Fibroblast of peridontal ligament (primary cell): ENCODE measurements at regions not wholly inside any gene's neighbourhood (a gene's known extent, or its start where the extent isn't known, plus 50 kb on each side); places are given as distances from the start of the nearest gene placed in this dataset.

Experiments
- DNase-seq: peaks from one replicate; pipeline ENCODE4 v3.0.0-alpha.2; 2010; ENCODE audit errors: extremely low read depth

DNA sequence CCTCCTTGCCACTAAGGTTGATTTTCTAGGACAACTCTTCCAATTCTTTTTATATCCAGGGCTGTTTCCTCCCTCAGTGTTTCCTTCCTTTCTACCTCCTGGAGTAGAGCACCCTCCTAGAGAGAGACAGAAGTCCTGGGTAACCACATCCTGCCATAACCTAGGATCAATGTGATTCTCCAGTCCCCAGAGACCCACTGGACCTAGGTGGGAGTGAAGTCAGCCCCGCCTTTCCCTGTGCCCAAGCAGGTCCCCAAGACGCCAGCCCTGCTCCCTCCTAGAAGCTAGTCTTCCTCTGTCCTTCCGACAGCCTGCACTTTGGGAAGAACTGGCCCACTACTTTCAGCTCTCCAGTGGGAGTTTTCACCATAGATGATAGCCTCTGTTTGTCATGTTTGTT is 166.8 kb upstream of the PLEKHG7 start:
- no peak for DNase-seq

DNA sequence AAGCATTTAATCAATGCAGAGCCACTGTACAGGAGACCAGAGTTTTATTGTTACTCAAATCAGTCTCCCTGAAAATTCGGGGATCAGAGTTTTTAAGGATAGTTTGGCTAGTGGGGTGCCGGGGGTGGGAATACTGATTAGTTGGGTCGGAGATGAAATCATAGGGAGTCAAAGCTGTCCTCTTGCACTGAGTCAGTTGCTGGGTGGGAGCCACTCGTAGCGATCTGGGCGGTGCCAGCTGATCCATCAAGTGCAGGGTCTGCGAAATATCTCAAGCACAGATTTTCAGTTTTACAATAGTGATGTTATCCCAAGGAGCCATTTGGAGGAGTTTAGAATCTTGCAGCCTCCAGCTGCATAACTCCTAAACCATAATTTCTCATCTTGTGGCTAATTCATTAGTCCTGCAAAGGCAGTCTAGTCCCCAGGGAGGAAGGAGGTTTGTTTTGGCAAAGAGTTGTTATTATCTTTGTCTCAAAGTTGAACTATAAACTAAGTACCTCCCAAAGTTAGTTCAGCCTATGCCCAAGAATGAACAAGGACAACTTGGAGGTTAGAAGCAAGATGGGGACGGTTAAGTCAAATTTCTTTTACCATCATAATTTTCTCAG is 169.4 kb upstream of the PLEKHG7 start:
- DNase-seq, result peak; percentile 80

DNA sequence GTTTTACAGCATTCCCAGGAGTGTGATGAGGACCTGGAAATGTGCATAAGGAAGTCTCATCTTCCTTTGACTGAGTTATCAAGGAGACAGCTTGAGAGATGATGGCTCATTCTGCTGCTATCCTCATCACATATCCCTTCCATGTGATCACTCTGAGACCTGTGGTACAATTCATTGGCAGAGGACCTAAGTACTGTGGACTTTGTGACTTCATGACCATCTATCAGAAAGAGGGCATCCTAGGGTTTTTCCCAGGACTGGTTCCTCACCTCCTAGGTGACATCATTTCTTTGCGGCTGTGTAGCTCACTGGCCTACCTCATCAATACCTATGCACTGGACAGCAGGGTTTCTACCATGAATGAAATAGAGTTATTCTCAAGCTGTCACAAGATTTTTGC is 172.1 kb upstream of the PLEKHG7 start:
- DNase-seq, result no peak

DNA sequence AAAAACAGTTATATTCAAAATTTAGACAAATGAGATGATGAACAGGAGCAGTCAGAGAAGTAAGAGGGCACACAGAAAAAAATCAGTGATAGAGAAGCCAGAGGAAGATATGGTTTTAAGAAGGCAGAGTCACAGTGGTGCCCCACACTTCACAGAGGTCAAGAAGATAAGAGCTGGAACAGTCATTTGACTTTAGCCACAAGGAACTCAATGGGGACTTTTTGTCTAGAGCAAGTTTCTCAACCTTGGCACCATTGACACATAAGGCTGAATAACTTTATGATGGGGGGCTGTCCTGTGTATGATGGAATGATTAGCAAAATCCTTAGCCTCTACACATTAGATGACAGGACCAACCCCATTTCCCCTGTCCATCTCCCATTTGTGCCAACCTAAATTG is 172.8 kb upstream of the PLEKHG7 start:
- DNase-seq, result no peak

DNA sequence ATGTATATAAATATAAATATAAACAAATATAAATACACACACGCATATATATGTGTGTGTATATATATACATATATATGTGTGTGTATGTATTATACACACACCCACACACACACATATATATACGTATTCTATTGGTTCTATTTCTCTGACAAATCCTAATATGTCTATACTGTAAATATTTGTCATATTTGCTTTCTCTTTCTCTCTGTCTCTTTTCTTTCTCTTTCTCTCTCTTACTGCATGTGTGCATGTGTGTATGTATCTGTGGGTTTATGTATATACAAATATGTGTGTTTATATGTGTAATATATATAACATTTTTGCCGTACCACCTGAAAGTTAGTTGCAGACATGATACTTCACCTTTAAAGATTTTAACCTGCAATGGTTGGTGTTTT is 174.2 kb upstream of the PLEKHG7 start:
- DNase-seq, result no peak

DNA sequence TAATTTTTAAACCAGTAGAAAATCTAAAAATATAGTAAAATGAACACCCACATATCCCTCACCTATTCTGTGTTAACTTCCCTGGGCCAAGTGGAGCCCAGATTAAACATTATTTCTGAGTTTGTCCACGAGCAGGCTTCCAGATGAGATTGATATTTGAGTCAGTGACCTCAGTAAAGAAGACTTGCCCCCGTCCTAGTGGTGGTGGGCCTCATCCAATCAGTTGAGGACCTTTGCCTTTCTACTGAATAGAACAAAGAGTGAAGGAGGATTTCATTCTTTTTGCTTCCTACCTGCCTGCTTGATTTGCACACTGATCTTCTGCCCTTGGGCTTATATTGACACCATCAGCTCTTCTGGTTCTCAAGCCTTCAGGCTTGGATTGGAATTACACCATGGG is 174.7 kb upstream of the PLEKHG7 start:
- DNase-seq, result no peak

DNA sequence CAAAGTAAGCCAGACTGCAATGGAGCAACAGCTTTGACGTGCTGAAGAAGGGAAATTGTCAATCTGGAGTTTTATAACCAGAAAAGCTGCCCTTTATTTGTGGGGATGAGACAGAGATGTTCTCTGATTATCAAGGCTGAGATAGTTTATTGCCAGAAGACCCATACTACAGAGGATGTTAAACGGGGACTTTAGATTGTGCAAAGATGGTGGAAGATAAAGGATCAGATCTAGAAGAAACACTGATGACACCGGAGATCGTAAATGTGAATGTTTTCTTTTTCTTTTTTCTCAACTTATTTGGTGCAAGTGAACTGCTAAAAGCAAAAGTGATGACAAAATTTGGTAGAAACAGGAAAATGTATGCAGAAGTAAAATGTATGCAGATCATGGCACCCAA is 178.3 kb upstream of the PLEKHG7 start:
- no peak for DNase-seq

DNA sequence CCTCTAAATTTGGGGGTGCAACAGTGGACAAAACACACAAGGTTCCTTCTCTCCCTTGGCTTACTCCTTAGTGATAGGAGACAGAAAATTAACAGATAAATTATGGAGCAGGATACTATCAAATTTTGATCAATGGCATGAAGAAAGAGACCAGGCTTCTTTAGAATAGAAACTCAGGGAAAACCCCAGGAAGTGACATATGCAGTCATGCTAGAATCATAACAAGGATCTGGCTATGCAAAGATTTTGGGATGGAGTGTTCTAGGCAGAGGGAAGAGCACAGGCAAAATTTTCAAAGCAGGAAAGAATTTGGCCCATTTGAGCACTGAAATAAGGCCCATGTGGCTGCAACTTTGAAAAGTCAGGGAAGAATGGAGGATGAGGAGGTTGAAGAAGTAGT is 182.3 kb upstream of the PLEKHG7 start:
- DNase-seq, result no peak

DNA sequence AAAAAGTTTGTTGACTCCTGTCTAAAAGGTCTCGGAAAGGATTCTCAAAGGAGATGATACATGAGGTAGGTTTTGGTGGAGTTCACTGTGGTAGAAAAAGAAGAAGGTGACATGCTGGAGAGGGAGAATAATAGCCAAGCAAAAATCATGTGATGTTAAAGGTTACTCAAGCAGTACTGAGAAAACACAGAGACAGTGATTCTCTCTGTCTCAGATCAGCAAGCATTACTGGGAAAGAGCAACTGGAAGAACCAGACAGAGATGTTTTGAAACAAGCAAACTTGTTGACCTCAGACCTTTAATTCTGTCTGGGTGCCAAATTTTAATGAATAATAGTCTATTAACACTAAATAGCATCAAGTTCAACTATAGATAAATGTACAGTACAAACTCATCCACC is 183.5 kb upstream of the PLEKHG7 start:
- no peak for DNase-seq

DNA sequence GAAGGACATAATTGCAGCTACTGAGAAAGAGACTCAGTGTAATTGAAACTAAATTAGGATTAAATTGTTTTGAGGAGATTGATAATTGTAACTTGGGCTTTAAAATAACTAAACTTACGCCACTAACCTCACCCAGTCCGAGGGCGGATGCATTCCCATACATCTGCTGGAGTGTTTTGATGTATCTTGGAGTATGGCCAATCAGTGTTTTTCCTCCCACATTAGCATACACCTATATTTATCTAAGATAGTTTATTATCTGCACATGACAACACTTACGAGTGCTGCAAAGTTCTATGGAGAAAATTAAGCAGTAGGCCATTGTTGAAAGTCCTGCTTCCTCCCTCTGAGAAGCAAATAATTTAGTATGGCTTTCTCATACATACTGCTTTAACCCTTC is 184.7 kb upstream of the PLEKHG7 start:
- no peak for DNase-seq

DNA sequence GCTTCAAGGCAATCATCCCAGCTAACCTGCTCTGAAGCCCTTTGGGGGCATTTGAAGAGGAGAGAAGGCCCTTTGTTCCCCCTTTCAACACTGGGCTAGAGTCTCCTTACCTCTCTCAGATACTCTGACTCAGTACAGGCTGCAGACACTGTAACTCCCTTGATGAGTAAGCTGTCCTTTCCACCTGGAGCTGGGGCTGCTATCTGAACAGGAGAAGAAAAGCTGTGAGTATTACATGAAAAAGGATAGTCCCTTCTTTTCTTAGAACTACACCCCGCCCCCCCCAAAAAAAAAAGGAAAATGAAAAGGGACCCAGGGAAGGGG is 186.6 kb upstream of the PLEKHG7 start:
- DNase-seq, result no peak

DNA sequence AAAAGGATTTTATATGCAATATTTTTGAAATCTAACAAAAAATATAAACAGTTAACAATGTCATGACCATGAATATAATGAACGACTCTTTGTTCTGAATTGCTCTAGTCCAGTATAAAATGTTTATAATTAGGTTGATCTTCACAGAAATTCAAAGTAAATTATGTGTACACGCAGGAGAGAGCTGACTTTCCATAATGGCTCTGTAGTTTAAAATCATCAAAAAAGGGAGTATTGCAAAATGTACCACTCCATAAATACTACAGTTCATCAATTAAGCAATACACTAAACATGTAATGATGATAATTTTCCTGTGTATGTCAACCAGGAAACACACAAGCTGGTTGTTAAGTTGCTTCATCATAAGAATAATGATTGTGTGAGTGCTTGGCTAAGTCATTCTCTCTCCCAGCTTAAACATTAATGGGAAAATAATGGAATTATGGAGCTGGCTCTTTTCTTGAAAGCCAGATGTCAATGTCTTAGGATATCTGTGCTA is 189.5 kb upstream of the PLEKHG7 start:
- no peak for DNase-seq

DNA sequence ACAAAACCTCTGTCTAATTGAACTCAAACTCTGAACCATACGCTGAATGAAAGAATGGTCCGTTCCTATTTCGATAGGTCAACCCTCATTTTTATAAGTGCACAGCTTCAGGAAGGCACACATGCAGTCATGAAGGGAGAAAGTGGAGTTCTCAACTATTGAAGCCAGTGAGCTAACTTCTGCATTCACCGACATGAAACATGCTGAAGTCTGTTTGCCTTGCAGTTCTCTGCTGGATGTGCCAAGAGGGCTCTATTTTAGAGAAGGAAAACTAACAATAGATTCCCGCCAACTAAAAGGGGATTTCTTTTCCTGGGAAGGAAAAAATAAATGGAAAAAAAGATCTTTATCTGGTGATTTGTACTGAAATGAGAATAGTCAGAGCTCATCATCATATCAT is 191.0 kb upstream of the PLEKHG7 start:
- DNase-seq, result no peak

DNA sequence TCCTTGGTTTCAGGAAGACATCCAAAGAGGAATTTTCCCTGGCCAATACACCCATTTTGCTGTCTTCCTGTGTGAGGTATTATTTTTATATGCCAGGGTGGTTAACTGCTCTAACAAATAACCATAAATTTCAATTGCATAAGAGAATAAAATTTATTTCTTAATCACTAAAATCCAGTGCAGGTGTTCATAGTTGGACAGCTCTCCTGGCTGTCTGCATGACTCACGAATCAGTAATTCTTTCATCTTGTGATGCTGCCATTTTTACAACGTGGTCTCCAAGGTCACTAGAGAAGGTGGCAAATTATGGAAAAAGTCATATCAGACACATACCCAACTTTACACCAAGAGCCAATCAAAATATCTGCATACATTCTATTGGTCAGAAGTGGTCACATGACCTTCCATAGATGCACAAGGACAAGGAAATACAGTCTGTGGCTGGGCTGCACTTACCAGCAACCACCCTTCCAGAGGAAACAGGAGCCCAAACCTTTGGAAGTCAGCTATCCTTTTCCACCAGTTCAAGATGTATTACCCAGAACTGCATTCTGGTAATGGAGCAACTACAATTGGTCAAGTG is 193.5 kb upstream of the PLEKHG7 start:
- DNase-seq, result no peak

DNA sequence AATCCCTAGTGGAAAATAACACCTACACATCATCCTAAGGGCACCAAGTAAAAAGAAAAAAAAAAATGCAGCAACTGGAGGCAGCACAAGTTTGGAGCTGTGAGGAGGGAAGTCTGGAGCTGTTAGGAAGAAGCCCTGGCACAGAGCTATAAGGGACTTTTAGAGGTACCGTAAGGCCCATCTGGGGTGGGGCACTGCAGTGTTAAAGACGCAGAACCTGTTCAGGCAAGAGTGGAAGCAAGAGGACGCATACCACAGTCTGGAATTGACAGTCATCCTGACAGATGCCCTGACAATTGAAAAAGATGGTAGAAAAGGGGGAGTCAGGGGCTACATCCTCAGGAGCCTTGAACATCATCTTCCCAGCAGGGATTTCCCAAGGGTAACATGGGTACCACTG is 195.9 kb upstream of the PLEKHG7 start:
- DNase-seq, result no peak

DNA sequence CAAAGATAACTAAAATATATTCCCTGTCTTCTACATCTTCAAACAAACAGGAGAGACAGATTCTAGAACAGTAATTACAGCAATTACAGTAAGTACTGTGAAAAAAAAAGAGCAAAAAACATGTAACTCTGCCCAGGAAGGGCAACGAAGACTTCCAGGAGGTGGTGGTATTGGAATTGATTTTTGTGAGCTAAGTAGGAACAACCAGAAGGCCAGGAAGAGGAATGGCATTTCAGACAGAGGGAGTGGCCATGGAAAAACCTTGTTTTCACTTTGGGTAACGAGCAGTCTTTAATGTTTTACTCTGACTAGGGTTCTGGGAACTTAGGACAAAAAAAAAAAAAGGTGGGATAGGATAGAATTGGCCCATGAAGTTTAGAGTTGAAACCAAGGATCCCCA is 196.3 kb upstream of the PLEKHG7 start:
- peak; percentile 24 for DNase-seq

DNA sequence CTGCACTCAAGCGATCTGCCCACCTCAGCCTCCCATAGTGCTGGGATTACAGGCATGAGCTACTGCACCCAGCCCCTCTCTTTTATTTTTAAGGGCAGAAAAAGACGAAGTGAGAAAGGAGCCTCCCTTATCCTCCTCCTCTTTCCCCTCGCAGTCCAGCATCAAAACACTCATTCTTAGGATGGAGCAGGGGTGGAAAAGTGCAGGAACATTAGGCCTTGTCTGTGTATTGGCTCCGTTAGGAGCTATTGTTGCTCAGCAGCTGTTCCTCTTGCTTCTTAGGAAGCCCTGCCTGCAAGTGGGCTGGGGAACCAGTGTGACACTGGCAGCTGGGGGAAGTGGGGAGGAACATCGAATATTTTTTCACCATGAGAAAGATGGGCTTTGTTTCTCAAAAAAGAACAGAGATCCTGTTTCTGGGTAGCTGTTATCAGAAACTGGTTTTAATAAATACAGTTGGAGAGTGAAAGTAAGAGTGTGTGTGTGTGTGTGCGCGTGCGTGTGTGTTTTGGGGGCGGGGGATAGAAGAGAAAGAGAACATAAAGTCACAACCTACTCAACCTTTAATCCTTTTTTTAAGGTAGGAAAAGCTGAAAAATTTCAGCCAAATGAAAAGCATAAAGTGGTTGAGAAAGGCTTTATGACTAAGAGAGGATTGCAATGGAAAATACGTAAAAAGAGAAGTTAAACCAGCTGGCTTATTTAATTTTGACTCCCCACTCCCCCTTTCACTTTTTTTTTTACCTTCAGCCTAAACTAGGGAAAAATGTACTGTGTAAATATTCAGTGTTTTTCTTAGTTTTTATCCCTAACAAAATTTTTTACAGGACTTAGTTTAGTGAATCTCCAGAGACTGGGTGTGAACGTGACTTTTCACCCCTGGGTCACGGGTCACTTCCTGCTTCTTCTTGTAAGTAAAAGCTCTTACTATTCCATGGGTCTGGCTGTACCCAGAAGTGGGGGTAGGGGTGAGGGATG is 197.2 kb upstream of the PLEKHG7 start:
- DNase-seq, result peak; percentile 71

DNA sequence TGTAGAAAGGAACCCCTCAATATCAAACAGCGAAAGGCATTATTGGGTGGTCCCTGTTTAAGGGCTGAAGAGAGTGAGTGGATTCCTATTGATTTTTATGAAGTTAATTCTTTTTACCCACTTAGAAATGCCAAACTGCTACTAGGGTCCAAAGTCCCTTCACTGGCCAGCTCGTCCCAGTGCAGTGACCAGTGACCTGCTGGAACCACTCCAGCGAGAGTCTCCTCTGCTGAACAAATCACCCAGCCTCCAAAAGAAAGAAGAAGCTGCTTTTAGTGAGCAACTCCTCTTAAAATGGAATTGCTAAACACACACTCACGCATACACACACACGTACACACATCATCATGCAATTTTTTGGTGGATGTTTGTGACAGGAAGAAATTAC is 198.2 kb upstream of the PLEKHG7 start:
- no peak for DNase-seq

DNA sequence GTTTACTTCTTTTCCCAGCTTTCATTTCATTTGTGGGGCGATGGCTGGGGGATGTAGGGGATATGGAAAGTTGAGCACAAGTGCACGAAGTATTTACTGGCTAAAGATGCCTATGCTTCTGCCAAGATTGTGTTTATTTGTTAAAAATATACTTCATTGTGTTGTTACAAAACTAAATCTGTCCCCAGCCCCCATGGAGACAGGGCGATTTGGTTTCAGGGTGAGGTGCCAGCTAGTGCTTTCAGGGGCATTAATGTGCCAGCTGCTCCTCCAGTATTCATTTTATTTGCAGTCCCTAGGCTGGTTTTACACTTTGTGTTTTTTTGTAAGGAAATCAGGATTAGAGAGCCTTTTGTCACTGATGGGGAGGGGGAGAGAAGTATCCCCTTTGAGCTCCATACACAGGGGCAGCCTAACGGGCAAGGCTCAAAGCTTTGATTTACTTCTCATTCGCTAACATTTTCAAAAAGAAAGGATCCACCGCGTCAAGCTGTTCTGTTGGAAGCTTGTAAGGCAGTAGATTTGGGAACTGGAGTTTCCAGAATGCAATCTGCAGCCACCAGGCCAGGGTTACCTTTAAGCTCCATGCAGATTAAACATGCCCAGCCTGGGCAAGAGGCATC is 198.7 kb upstream of the PLEKHG7 start:
- no peak for DNase-seq

DNA sequence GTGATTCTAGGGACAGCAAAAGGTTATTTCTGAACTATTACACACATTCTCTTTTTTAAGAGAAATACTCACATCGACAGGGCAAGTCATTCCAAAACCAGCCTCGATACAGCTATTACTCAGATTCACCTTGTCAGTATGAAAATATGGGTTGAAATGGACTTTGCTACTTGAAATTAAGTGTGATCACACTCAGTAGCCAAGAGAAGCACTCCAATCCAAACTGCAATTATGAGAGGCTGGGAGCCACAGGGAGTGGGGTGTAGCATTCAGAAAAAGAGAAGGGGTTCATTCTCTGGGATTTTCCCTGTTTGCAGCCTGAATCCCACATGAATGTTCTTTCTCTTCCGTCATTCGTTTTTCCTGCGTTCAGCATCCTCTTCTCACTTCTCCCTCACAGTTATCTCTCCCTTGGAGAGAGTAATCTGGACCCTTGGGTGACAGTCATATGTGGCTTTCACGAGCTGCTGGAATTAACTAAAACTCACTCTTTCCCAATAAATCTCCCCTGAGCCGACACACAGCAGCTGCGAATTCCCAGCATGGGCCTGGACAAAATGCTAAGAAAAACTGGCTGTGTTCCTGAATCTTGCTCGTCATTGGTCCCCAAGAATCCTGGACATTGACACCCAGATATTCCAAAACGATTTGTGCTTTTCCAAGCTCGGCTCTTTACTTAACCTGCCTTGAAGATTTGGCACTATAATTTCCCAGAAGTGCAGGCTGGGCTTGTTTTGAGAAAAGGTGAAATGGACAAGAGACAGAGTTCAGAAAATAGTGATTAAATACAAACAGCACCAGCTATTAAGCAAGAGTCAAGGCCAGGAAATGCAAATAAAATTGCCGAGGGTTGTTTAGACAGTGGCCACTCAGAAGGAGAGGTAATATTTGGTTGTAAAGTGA is 199.5 kb upstream of the PLEKHG7 start:
- DNase-seq, result no peak

DNA sequence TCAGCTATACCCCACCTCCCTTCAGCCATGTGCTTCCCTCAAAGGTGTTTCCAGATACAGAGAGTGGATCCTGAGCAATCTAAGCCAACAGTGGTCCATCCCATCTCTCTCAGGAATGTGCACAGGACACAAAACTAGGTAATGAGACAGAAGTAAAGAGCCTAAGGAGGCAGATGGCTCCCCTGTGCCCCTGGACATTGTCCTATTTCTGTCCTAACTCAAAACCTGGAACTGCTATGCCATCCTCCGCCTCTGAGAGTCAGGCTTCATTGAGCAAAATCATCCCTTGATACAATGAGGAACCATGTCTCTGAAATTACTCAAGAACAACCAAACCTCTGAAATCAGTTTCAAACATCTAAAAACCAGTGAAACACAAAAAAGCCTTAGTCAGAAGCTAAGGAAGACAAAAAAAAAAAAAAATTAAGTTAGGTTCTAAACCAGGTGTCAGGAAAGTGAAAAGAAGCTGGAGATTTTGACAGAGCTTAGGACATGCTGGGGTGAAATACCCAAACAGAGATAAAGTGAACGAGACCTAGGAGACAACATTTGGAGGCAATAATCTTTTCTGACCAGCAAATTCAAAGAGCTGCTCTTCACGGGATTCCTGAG is 200.3 kb upstream of the PLEKHG7 start:
- peak; percentile 31 for DNase-seq
